ENCODE measurements at regions not wholly inside any gene's neighbourhood (a gene's known extent, or its start where the extent isn't known, plus 50 kb on each side); places are given as distances from the start of the nearest gene placed in this dataset.
"Not testable (repeated sequence)": the region's sequence is repeated elsewhere in the genome, so short reads cannot be mapped to it uniquely, and the experiment has no call there.

DNA sequence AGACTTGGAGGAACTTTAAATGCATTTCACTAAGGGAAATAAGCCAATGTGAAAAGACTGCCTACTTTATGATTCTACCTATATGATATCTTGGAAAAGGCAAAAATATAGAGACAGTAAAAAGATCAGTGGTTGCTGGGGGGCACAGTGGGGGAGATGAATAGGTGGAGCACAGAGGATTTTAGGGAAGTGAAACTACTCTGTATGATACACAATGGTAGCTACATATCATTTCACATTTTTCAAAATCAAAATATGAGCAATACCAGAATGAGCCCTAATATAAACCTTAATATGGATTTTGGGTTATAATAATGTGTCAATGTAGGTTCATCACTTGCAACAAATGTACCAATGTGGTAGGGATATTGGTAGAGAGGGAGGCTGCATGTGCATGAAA lies 161.4 kb upstream of the HTR1E start:
- no peak for DNase-seq
- H3K4me2 ChIP-seq (ENCODE audit: low read depth, low read length, poor library complexity, severe bottlenecking), result no peak overlapping the region
- H3K9ac ChIP-seq (ENCODE audit: low read length), result no peak overlapping the region

DNA sequence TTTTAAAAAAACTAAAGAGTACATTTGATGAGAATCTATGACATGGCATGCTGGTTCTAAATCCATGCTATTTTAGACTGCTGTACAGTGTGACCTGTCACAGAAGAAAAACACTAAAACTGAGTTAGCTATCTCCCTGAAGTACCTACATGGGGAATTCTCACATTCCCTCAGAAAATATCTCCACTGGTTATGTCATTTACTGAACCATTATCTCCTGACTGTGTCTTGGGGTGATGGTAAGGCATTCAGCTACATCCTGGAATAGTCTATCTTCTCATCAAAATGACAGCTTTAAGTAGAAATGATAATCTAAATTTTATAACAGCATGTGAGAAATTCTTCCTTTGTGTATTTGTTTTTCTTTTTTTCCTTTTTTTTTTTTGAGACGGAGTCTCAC lies 172.1 kb upstream of the HTR1E start:
- Histone ChIP-seq H3K9me3 (ENCODE audit: low read length) (no peaks in the 10 kb centered on the region; the same call in 1 of the 2 replicates), H3K9me2 (replicated peaks; ENCODE audit: insufficient read depth, low read length) (no peaks in the 10 kb centered on the region), H3K36me3 (ENCODE audit: insufficient read depth, low read length) (no peaks in the 10 kb centered on the region), H3K27me3 (ENCODE audit: low read length) (no peaks in the 10 kb centered on the region), H2AFZ (ENCODE audit: low read length) (no peak overlapping the region), H3K9ac (ENCODE audit: low read length) (no peak overlapping the region), H3K4me1 (ENCODE audit: low read length) (no peaks in the 10 kb centered on the region), H3K4me2 (ENCODE audit: low read depth, low read length, poor library complexity, severe bottlenecking) (no peak overlapping the region), H4K20me1 (ENCODE audit: insufficient read depth, low read depth, low read length) (no peaks in the 10 kb centered on the region), H3K27ac (ENCODE audit: low read length) (no peak overlapping the region), H3K4me3 (ENCODE audit: low read length) (no peak overlapping the region), H3K79me2 (ENCODE audit: low read length) (no peaks in the 10 kb centered on the region)
- no peak for DNase-seq

More for the DNA sequence above, 161.4 kb upstream of the HTR1E start:
- Histone ChIP-seq H3K9me3 (ENCODE audit: low read length) (no peaks in the 10 kb centered on the region), H3K27me3 (ENCODE audit: low read length) (no peaks in the 10 kb centered on the region), H3K9me2 (replicated peaks; ENCODE audit: insufficient read depth, low read length) (no peaks in the 10 kb centered on the region), H2AFZ (ENCODE audit: low read length) (no peak overlapping the region), H3K4me3 (ENCODE audit: low read length) (no peak overlapping the region), H3K27ac (ENCODE audit: low read length) (no peak overlapping the region), H3K36me3 (ENCODE audit: insufficient read depth, low read length) (no peaks in the 10 kb centered on the region), H3K79me2 (ENCODE audit: low read length) (no peaks in the 10 kb centered on the region), H4K20me1 (ENCODE audit: insufficient read depth, low read depth, low read length) (no peaks in the 10 kb centered on the region), H3K4me1 (ENCODE audit: low read length) (no peaks in the 10 kb centered on the region)

DNA sequence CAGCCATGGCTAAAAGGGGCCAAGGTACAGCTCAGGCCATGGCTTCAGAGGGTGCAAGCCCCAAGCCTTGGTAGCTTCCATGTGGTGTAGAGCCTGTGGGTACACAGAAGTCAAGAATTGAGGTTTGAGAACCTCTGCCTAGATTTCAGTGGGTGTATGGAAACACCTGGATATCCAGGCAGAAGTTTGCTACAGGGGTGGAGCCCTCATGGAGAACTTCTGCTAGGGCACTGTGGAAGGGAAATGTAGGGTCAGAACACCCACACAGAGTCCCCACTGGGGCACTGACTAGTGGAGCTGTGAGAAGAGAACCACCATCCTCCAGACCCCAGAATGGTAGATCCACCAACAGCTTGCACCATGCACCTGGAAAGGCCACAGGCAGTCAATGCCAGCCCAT lies 177.4 kb upstream of the HTR1E start:
- H3K4me1 ChIP-seq (ENCODE audit: low read length); H3K4me2 ChIP-seq (ENCODE audit: low read depth, low read length, poor library complexity, severe bottlenecking); H3K9me3 ChIP-seq (ENCODE audit: low read length); H2AFZ ChIP-seq (ENCODE audit: low read length); DNase-seq; H3K27me3 ChIP-seq (ENCODE audit: low read length); H3K9me2 ChIP-seq (replicated peaks; ENCODE audit: insufficient read depth, low read length); H3K27ac ChIP-seq (ENCODE audit: low read length); H3K4me3 ChIP-seq (ENCODE audit: low read length); H4K20me1 ChIP-seq (ENCODE audit: insufficient read depth, low read depth, low read length); H3K36me3 ChIP-seq (ENCODE audit: insufficient read depth, low read length); H3K79me2 ChIP-seq (ENCODE audit: low read length); H3K9ac ChIP-seq (ENCODE audit: low read length): not testable (repeated sequence)

DNA sequence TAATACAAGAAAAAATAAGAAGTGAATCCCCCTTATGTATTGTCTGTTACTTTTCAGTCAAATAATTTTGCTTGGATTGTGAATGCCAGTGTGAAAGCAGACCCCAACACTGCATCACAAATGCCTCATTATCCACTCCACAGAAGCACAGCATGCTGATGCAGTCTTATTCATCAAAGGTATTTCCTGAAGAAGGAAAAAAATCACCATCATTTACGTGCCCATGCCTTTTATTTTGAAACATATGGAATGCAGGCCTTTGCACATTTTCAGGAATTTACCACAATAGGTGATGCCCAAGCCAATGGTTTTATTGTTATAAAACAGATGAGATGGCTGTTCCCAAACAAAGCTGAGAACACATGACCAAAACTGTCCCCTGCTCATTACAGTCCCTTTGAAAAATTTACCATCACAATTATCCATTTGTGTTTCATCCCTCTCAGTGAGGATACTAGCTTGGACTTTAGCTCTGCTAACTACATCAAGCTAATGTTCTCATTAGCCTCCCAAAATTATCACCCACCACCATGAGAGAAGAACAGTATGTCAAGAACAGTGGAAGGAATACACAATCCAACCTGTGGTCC lies 180.6 kb upstream of the HTR1E start:
- H3K9me2 ChIP-seq (replicated peaks; ENCODE audit: insufficient read depth, low read length), result no peaks in the 10 kb centered on the region
- no peaks in the 10 kb centered on the region for H4K20me1 ChIP-seq (ENCODE audit: insufficient read depth, low read depth, low read length)

DNA sequence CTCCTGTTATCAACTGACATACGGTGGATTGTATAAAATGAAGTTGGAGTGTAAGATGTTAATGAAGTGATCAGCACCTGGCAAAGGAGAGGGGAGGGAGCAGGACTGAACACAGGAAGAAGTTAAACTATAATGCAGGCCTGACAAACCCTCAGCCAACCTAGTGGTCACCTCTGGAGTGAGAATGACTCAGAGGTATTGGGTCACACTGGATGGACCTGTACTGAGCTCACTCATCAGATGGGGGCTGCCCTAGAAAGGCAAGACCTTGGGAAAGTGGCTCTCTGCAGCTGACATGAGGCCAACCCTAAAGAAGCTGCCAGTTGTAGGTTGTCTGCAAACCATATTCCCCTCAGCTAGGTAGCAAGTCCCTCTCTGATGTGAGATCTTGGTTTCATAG lies 193.3 kb upstream of the HTR1E start:
- Histone ChIP-seq H3K9me3 (ENCODE audit: low read length) (no peaks in the 10 kb centered on the region), H3K9me2 (replicated peaks; ENCODE audit: insufficient read depth, low read length) (no peaks in the 10 kb centered on the region), H3K36me3 (ENCODE audit: insufficient read depth, low read length) (no peaks in the 10 kb centered on the region), H3K9ac (ENCODE audit: low read length) (no peak overlapping the region), H3K4me3 (ENCODE audit: low read length) (no peak overlapping the region), H3K27me3 (ENCODE audit: low read length) (no peaks in the 10 kb centered on the region), H3K4me1 (ENCODE audit: low read length) (no peaks in the 10 kb centered on the region), H3K27ac (ENCODE audit: low read length) (no peak overlapping the region), H3K79me2 (ENCODE audit: low read length) (no peaks in the 10 kb centered on the region), H2AFZ (ENCODE audit: low read length) (no peak overlapping the region), H4K20me1 (ENCODE audit: insufficient read depth, low read depth, low read length) (no peaks in the 10 kb centered on the region), H3K4me2 (ENCODE audit: low read depth, low read length, poor library complexity, severe bottlenecking) (no peak overlapping the region)
- no peak for DNase-seq

More for the DNA sequence above, 180.6 kb upstream of the HTR1E start:
- Histone ChIP-seq H3K36me3 (ENCODE audit: insufficient read depth, low read length) (no peaks in the 10 kb centered on the region), H3K9ac (ENCODE audit: low read length) (no peak overlapping the region), H3K27ac (ENCODE audit: low read length) (no peak overlapping the region), H3K4me2 (ENCODE audit: low read depth, low read length, poor library complexity, severe bottlenecking) (no peak overlapping the region), H3K79me2 (ENCODE audit: low read length) (no peaks in the 10 kb centered on the region), H3K4me1 (ENCODE audit: low read length) (no peaks in the 10 kb centered on the region), H3K27me3 (ENCODE audit: low read length) (no peaks in the 10 kb centered on the region), H3K4me3 (ENCODE audit: low read length) (no peak overlapping the region), H3K9me3 (ENCODE audit: low read length) (no peaks in the 10 kb centered on the region; the same call in 1 of the 2 replicates), H2AFZ (ENCODE audit: low read length) (no peak overlapping the region)
- no peak for DNase-seq

DNA sequence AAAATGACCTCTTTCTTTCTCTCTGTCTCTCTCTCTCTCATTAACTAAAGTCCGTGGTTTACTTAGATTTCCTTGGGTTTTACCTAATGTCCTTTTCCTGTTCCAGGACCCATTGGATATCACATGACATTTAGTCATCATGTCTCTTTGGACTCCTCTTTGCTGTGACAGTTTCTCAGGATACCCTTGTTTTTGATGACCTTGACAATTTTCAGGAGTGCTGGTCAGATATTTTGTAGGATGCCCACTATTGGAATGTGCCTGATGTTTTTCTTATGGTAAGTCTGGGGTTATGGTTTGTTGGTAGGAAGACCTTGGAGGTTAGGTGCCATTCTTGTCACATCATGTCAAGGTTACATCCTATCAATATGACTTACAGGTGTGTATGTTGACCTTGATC lies 199.2 kb upstream of the HTR1E start:
- Histone ChIP-seq H3K9ac (ENCODE audit: low read length) (no peak overlapping the region), H3K36me3 (ENCODE audit: insufficient read depth, low read length) (no peaks in the 10 kb centered on the region), H3K27ac (ENCODE audit: low read length) (no peak overlapping the region), H3K79me2 (ENCODE audit: low read length) (no peaks in the 10 kb centered on the region), H2AFZ (ENCODE audit: low read length) (no peak overlapping the region), H3K9me3 (ENCODE audit: low read length) (no peaks in the 10 kb centered on the region), H4K20me1 (ENCODE audit: insufficient read depth, low read depth, low read length) (no peaks in the 10 kb centered on the region), H3K9me2 (replicated peaks; ENCODE audit: insufficient read depth, low read length) (no peaks in the 10 kb centered on the region), H3K4me3 (ENCODE audit: low read length) (no peak overlapping the region), H3K4me2 (ENCODE audit: low read depth, low read length, poor library complexity, severe bottlenecking) (no peak overlapping the region), H3K4me1 (ENCODE audit: low read length) (no peaks in the 10 kb centered on the region), H3K27me3 (ENCODE audit: low read length) (no peaks in the 10 kb centered on the region)
- no peak for DNase-seq

DNA sequence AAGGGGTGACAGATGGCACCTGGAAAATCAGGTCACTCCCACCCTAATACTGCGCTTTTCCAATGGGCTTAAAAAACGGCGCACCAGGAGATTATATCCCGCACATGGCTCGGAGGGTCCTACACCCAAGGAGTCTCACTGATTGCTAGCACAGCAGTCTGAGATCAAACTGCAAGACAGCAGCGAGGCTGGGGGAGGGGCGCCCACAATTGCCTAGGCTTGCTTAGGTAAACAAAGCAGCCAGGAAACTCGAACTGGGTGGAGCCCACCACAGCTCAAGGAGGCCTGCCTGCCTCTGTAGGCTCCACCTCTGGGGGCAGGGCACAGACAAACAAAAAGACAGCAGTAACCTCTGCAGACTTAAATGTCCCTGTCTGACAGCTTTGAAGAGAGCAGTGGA lies 205.7 kb upstream of the HTR1E start:
- not testable (repeated sequence) for H3K27me3 ChIP-seq (ENCODE audit: low read length); H2AFZ ChIP-seq (ENCODE audit: low read length); H3K9me2 ChIP-seq (replicated peaks; ENCODE audit: insufficient read depth, low read length)

DNA sequence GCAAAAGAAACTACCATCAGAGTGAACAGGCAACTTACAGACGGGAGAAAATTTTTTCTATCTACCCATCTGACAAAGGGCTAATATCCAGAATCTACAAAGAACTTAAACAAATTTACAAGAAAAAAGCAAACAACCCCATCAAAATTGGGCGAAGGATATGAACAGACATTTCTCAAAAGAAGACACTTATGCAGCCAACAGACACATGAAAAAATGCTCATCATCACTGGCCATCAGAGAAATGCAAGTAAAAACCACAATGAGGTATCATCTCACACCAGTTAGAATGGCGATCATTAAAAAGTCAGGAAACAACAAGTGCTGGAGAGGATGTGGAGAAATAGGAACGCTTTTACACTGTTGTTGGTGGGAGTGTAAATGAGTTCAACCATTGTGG lies 206.6 kb upstream of the HTR1E start:
- H2AFZ ChIP-seq (ENCODE audit: low read length); H3K27me3 ChIP-seq (ENCODE audit: low read length); H3K79me2 ChIP-seq (ENCODE audit: low read length); H3K9ac ChIP-seq (ENCODE audit: low read length); H3K36me3 ChIP-seq (ENCODE audit: insufficient read depth, low read length); H3K4me3 ChIP-seq (ENCODE audit: low read length); H3K4me2 ChIP-seq (ENCODE audit: low read depth, low read length, poor library complexity, severe bottlenecking); H3K27ac ChIP-seq (ENCODE audit: low read length); H3K4me1 ChIP-seq (ENCODE audit: low read length); H3K9me3 ChIP-seq (ENCODE audit: low read length); DNase-seq; H4K20me1 ChIP-seq (ENCODE audit: insufficient read depth, low read depth, low read length); H3K9me2 ChIP-seq (replicated peaks; ENCODE audit: insufficient read depth, low read length): not testable (repeated sequence)

More for the DNA sequence above, 205.7 kb upstream of the HTR1E start:
- not testable (repeated sequence) for H3K4me3 ChIP-seq (ENCODE audit: low read length); H4K20me1 ChIP-seq (ENCODE audit: insufficient read depth, low read depth, low read length); H3K9ac ChIP-seq (ENCODE audit: low read length); H3K9me3 ChIP-seq (ENCODE audit: low read length); H3K36me3 ChIP-seq (ENCODE audit: insufficient read depth, low read length); DNase-seq; H3K4me2 ChIP-seq (ENCODE audit: low read depth, low read length, poor library complexity, severe bottlenecking); H3K27ac ChIP-seq (ENCODE audit: low read length); H3K79me2 ChIP-seq (ENCODE audit: low read length); H3K4me1 ChIP-seq (ENCODE audit: low read length)

DNA sequence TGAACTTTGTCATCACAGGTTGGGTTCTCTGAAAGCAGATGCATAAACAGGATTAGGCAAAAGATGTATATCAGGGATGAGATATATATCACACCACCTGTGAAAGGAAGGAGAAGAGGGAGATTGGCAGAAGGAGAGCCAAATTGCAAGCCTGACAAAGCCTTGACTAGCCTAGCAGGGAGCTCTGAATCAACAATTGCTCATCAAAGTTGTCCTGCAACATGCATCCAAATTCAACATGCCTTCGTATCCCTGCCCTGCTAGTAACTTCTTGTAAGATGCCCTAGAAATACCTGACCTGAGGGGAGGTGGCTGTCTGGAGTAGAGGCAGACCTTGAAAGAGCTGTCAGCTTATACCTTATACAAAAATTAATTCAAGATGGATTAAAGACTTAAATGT lies 207.1 kb upstream of the HTR1E start:
- H2AFZ ChIP-seq (ENCODE audit: low read length), result no peak overlapping the region
- no peak overlapping the region for H3K9ac ChIP-seq (ENCODE audit: low read length)
- H3K27me3 ChIP-seq (ENCODE audit: low read length), result no peaks in the 10 kb centered on the region
- no peaks in the 10 kb centered on the region for H3K9me3 ChIP-seq (ENCODE audit: low read length)
- no peaks in the 10 kb centered on the region for H3K9me2 ChIP-seq (replicated peaks; ENCODE audit: insufficient read depth, low read length)
- no peak overlapping the region for H3K27ac ChIP-seq (ENCODE audit: low read length)
- H3K36me3 ChIP-seq (ENCODE audit: insufficient read depth, low read length), result no peaks in the 10 kb centered on the region
- no peak for DNase-seq
- H3K4me3 ChIP-seq (ENCODE audit: low read length), result no peak overlapping the region
- H3K4me1 ChIP-seq (ENCODE audit: low read length), result no peaks in the 10 kb centered on the region
- H3K4me2 ChIP-seq (ENCODE audit: low read depth, low read length, poor library complexity, severe bottlenecking), result no peak overlapping the region
- H3K79me2 ChIP-seq (ENCODE audit: low read length), result no peaks in the 10 kb centered on the region
- no peaks in the 10 kb centered on the region for H4K20me1 ChIP-seq (ENCODE audit: insufficient read depth, low read depth, low read length)
